ENCODE measurements at regions not wholly inside any gene's neighbourhood (a gene's known extent, or its start where the extent isn't known, plus 50 kb on each side); places are given as distances from the start of the nearest gene placed in this dataset.

GRCh38 chr5:88368201-88368600 is 99.6 kb upstream of the TMEM161B start:
- no peaks in the 10 kb centered on the region for H3K4me1 Mint-ChIP-seq (ENCODE audit: low read depth)
- no peaks in the 10 kb centered on the region for H3K36me3 Mint-ChIP-seq (ENCODE audit: low read depth)
- H3K9me3 Mint-ChIP-seq, result 0 out of 2 replicates have a peak, but pooled peaks cover 10% of the 10 kb centered on the region
- no peak overlapping the region for H3K27ac Mint-ChIP-seq
- H3K27me3 Mint-ChIP-seq (ENCODE audit: insufficient read depth), result no peaks in the 10 kb centered on the region
- H3K4me3 Mint-ChIP-seq, result no peak overlapping the region
- TF ChIP-seq CTCF (IDR thresholded peaks at IDR 0.05), result no peak
- no peak for DNase-seq

GRCh38 chr5:88364991-88365390 is 96.3 kb upstream of the TMEM161B start:
- no peaks in the 10 kb centered on the region for H3K4me1 Mint-ChIP-seq (ENCODE audit: low read depth)
- H3K27ac Mint-ChIP-seq, result no peak overlapping the region
- H3K36me3 Mint-ChIP-seq (ENCODE audit: low read depth), result no peaks in the 10 kb centered on the region
- H3K27me3 Mint-ChIP-seq (ENCODE audit: insufficient read depth), result no peaks in the 10 kb centered on the region
- H3K9me3 Mint-ChIP-seq, result peaks cover 12% of the 10 kb centered on the region
- TF ChIP-seq CTCF (IDR thresholded peaks at IDR 0.05), result no peak
- no peak overlapping the region for H3K4me3 Mint-ChIP-seq
- DNase-seq, result no peak

- DNase-seq, result no peak
- no peak for TF ChIP-seq CTCF (IDR thresholded peaks at IDR 0.05)
- Mint-ChIP-seq H3K4me3 (no peak overlapping the region), H3K36me3 (ENCODE audit: low read depth) (no peaks in the 10 kb centered on the region), H3K27ac (no peak overlapping the region), H3K9me3 (peaks cover 35% of the 10 kb centered on the region), H3K27me3 (ENCODE audit: insufficient read depth) (no peaks in the 10 kb centered on the region), H3K4me1 (ENCODE audit: low read depth) (no peaks in the 10 kb centered on the region)
Observed at GRCh38 chr5:88355490-88356050, 86.9 kb upstream of the TMEM161B start.

- no peaks in the 10 kb centered on the region for H3K4me1 Mint-ChIP-seq (ENCODE audit: low read depth)
- no peak overlapping the region for H3K27ac Mint-ChIP-seq
- no peaks in the 10 kb centered on the region for H3K9me3 Mint-ChIP-seq
- H3K27me3 Mint-ChIP-seq (ENCODE audit: insufficient read depth), result no peaks in the 10 kb centered on the region
- TF ChIP-seq CTCF (IDR thresholded peaks at IDR 0.05), result no peak
- H3K4me3 Mint-ChIP-seq, result no peak overlapping the region
- no peaks in the 10 kb centered on the region for H3K36me3 Mint-ChIP-seq (ENCODE audit: low read depth)
- DNase-seq, result no peak
Observed at GRCh38 chr5:88325868-88326267, 57.2 kb upstream of the TMEM161B start.

- no peaks in the 10 kb centered on the region for H3K27me3 Mint-ChIP-seq (ENCODE audit: insufficient read depth)
- no peak overlapping the region for H3K27ac Mint-ChIP-seq
- peaks cover 8% of the 10 kb centered on the region for H3K9me3 Mint-ChIP-seq
- no peak for DNase-seq
- no peak overlapping the region for H3K4me3 Mint-ChIP-seq
- TF ChIP-seq CTCF (IDR thresholded peaks at IDR 0.05), result no peak
- H3K36me3 Mint-ChIP-seq (ENCODE audit: low read depth), result no peaks in the 10 kb centered on the region
- H3K4me1 Mint-ChIP-seq (ENCODE audit: low read depth), result no peaks in the 10 kb centered on the region
Observed at GRCh38 chr5:88322785-88323184, 54.1 kb upstream of the TMEM161B start.
